ENCODE measurements at regions not wholly inside any gene's neighbourhood (a gene's known extent, or its start where the extent isn't known, plus 50 kb on each side); places are given as distances from the start of the nearest gene placed in this dataset.

DNA sequence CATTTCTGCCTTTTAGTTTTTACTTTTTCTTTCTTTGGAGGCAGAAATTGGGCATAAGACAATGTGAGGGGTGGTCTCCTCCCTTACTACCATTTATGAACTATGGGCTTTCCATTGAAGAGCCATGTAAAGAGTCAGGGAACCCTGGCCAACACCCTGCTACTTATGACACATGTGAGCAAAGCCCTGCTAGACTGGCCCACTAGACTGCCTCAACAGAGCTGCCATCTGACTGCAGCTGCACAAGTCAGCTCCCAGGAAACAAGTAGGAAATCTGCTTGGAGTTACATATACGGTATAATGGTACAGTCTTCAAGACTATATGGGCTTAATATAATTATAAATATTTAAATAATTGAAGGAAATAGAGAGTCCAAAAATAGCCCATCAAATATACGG lies 816.8 kb downstream of the TRIB2 start:
- no peak for DNase-seq (ENCODE audit: low spot score)
- in situ Hi-C loops (cut with MboI; ENCODE audit: low sequenced_read_pairs, unreplicated experiment) = no loop called here

DNA sequence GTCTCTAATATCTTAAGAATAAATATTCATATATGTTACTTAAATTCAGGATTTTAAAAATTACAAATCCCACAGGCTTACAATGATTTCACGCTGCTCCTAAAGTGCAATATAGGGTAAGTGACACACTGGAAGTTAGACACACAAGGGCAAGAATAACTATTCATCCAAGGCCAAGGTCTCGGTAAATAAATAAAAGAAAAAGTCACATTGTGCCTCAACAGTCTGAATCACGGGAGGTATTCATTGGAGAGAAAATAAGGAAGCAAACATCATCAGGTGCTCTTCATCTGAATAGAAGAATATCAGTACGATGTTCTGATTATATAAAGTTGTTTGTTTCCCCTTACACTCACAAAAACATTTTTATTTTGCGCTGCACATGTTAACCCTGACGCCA lies 820.2 kb downstream of the TRIB2 start:
- in situ Hi-C loops (cut with MboI; ENCODE audit: low sequenced_read_pairs, unreplicated experiment) = no loop called here
- TF ChIP-seq, protein P1, sequence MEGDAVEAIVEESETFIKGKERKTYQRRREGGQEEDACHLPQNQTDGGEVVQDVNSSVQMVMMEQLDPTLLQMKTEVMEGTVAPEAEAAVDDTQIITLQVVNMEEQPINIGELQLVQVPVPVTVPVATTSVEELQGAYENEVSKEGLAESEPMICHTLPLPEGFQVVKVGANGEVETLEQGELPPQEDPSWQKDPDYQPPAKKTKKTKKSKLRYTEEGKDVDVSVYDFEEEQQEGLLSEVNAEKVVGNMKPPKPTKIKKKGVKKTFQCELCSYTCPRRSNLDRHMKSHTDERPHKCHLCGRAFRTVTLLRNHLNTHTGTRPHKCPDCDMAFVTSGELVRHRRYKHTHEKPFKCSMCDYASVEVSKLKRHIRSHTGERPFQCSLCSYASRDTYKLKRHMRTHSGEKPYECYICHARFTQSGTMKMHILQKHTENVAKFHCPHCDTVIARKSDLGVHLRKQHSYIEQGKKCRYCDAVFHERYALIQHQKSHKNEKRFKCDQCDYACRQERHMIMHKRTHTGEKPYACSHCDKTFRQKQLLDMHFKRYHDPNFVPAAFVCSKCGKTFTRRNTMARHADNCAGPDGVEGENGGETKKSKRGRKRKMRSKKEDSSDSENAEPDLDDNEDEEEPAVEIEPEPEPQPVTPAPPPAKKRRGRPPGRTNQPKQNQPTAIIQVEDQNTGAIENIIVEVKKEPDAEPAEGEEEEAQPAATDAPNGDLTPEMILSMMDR (IDR thresholded peaks at IDR 0.05; ENCODE audit: borderline replicate concordance, control extremely low read depth, extremely low read depth, insufficient read depth, missing control alignments) = no peak
- DNase-seq (ENCODE audit: low spot score) = no peak

More for the DNA sequence above, 816.8 kb downstream of the TRIB2 start:
- TF ChIP-seq, protein P1 (IDR thresholded peaks at IDR 0.05; ENCODE audit: borderline replicate concordance, control extremely low read depth, extremely low read depth, insufficient read depth, missing control alignments) = no peak

DNA sequence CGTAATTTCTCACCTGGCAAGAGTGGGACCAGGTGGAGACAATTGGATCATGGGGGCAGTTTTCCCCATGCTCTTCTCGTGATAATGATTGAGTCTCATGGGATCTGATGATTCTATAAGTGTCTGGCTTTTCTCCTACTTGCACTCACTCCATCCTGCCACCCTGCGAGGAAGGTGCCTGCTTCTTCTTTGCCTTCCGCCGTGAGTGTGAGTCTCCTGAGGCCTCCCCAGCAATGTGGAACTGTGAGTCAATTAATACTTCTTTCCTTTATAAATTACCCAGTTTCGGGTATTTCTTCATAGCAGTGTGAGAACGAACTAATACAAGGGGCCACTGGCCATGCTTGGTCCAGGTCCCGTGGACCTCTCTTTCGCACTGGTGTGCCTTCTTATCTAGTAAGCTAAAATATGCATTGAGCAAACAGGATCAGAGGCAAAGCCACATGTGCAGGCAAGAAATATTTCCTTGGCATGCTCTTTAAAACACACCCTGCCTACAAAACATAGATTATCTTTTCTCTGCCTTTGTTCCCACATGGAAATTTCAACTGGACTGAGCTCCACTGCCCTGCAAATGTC lies 821.1 kb downstream of the TRIB2 start:
- in situ Hi-C loops (cut with MboI; ENCODE audit: low sequenced_read_pairs, unreplicated experiment) = no loop called here
- TF ChIP-seq, protein P1 (IDR thresholded peaks at IDR 0.05; ENCODE audit: borderline replicate concordance, control extremely low read depth, extremely low read depth, insufficient read depth, missing control alignments) = no peak
- no peak for DNase-seq (ENCODE audit: low spot score)

DNA sequence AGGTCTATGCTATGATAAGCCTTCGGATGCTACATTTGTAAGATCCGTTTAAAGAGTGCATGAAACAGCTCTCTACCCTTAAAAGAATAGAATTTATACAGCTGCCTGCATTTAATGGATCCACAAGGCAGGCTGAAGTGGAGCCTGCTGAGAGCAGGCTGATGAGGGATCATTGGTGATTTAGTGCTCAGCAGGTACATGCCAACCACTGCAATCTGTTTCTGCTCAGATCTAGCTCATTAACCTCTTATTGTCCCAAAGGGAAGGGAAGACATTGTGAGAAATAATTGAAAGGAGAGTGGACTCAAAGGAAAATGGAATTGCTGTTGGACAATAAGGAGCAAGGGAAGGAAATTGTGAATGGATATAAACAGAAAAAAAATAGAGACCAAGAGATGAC lies 822.6 kb downstream of the TRIB2 start:
- in situ Hi-C loops (cut with MboI; ENCODE audit: low sequenced_read_pairs, unreplicated experiment) = no loop called here
- DNase-seq (ENCODE audit: low spot score) = no peak
- TF ChIP-seq, protein P1 (IDR thresholded peaks at IDR 0.05; ENCODE audit: borderline replicate concordance, control extremely low read depth, extremely low read depth, insufficient read depth, missing control alignments) = no peak

DNA sequence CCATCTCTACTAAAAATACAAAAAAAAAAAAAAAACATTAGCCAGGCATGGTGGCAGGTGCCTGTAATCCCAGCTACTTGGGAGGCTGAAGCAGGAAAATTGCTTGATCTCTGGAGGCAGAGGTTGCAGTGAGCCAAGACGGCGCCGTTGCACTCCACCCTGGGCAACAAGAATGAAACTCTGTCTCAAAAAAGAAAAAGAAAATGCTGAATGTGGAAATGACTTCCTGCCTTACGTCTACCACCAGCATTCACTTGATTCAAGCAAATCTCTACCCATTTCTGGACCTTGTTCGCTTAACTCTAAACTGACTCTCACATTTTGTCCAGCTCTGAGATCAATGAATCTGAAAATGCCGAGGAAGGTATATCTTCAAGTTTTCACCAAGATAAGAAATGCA lies 825.3 kb downstream of the TRIB2 start:
- in situ Hi-C loops (cut with MboI; ENCODE audit: low sequenced_read_pairs, unreplicated experiment) = no loop called here
- TF ChIP-seq, protein P1 (IDR thresholded peaks at IDR 0.05; ENCODE audit: borderline replicate concordance, control extremely low read depth, extremely low read depth, insufficient read depth, missing control alignments) = no peak
- no peak for DNase-seq (ENCODE audit: low spot score)

DNA sequence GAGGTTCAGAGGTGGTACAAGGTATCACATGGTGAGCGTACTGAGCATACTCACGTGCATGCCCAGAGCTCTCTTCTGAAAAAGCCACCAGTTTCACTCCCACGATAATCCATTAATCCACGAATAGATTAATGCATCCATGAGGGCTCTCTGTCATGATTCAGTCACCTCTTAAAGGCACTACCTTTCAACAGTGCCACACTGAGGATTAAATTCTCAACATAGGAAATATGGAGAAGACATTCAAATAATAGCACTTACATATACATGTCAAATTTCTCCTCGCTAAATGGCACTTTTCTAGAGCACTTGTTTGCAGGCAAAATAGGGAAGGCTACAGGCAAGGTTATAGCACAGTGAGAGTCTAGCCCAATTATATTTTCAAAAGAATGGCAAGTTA lies 825.9 kb downstream of the TRIB2 start:
- no peak for DNase-seq (ENCODE audit: low spot score)
- TF ChIP-seq, protein P1 (IDR thresholded peaks at IDR 0.05; ENCODE audit: borderline replicate concordance, control extremely low read depth, extremely low read depth, insufficient read depth, missing control alignments) = no peak
- in situ Hi-C loops (cut with MboI; ENCODE audit: low sequenced_read_pairs, unreplicated experiment) = no loop called here
